Right ventricle myocardium inferior (tissue), 1 donor: ENCODE measurements at regions not wholly inside any gene's neighbourhood (a gene's known extent, or its start where the extent isn't known, plus 50 kb on each side); places are given as distances from the start of the nearest gene placed in this dataset.
"Not testable (repeated sequence)": the region's sequence is repeated elsewhere in the genome, so short reads cannot be mapped to it uniquely, and the experiment has no call there.

ENCODE experiments used
- ATAC-seq: fragments of 200-7000 bp; cut with Tn5 transposase; one replicate; pipeline ENCODE4 v1.9.1; 2020; ENCODE audit warnings: mild to moderate bottlenecking, moderate library complexity
- DNase-seq: peaks from one replicate; pipeline ENCODE4 v3.0.0; 2021; ENCODE audit errors: missing footprints
- intact Hi-C: fragments of 100-400 bp; cut with DNase I; formaldehyde crosslinking; loops from one replicate; pipeline ENCODE4 v1.11.0; 2022
- donor health status: DM: no; HTN: yes; CAD: no; lungs with severe emphysema.

DNA sequence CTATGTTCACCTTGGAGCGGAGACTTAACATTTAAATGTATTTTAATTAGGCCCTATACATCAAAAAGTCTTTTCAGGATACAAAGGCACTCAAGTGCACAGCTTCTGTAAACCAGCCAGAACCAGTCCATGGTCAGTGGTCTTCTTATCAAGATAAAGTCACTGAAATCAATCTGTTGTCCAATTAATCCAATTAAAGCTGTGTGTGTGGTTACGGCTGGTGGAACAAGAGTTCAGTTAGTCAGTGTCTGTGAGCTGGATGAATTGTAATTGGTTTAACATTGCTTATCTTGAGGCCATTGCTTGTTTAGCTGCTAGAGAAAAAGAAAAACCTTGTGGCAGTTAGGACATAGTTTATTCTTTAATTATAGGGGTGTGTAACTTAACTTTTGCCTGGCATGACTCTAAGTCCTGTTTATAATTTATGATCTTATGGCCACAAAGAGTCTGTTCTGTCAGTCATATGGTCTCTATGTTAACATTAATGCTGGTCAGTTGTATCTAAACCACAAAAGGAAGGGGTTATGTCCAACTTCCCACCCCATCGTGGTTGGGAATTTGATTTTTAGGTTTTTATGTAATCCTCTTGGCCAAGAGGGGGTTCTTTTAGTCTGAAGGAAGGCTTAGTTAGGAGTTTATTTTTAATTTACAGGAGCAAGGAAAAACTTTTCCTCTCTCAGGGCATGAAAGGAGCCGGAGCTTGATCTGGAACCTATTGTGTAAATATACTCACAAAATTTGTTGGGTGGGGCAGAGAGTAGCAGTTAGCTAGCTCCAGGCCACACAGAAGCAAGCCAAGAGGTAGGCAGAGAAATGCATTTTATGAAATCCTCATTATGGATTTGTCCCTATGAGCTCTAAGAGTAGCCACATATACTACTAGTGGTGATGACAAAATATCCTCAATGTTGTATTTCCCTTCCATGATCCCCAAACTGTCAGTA lies 665.7 kb upstream of the ACTRT1 start:
- no peak for ATAC-seq
- intact Hi-C loops, result no loop called here

DNA sequence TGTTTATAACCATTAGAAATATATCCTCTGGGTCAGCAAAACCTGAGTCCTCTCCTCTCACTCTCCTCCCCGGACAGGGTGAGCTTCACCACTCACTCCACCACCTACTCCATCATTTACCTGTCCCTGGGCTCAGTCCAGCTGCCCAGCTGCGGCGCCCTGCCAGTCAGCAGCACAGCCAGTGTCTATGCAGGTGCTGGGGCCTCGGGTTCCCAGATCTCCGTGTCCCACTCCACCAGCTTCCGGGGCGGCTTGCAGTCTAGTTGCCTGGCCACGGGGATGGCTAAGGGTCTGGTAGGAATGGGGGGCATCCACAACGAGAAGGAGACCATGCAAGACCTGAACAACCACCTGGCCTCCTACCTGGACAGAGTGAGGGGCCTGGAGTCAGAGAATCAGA lies 662.2 kb upstream of the ACTRT1 start:
- ATAC-seq, result no peak
- intact Hi-C loops, result no loop called here
- DNase-seq, result no peak

More for the DNA sequence above, 665.7 kb upstream of the ACTRT1 start:
- no peak for DNase-seq

DNA sequence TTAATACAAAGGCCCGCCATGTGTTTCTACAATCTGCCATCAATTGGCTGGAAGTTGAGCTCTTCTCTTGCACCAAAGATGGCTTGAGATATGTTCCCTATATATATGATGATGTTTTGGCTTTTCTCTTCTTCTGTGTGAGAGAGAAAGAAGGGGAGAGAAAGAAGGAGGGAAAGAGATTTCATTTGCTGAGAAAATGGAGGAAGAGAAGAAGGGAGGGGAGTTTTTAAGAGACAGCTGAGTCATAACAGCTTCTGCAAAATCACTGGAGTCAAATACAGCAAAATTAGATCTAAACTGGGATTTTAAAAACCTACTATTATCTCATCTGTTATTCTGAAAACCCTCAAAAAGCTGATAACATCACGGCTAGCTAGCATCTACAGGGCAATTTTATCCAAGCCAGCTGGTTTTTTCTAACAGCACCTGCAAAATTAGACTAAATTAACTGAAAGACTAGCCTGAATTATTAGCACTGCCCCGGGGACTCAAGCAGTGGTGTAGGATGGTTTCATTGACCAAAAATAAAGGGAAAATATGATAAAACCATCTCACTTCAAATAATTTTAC lies 647.6 kb upstream of the ACTRT1 start:
- intact Hi-C loops, result no loop called here
- DNase-seq (no peak), ATAC-seq (no peak)

DNA sequence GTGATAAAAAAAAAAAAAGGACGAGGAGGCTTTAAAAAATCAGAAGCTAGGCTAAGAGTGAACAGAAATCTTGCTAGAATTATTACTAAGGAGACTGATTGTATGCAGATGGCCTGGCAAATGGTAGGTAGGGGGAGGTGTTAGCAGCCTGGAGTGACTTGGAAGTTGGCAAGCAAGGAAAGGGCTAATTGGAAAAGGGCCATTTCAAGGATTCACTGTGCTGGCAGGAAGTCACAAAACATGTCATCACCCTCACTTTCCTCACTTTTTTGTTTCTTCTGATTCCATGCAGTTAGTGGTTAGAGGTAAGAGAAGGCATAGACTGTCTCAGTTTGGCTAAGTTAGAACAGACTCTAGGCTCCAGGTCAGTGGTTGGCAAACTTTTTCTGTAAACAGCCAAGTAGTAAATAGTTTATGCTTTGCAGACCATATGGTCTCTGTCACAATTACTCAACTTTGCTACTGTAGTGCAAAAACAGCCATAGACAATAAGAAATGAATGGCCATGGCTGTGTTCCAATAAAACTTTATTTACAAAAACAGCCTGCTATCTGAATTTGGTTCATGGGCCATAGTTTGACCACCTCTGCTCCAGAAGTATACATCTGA lies 646.5 kb upstream of the ACTRT1 start:
- DNase-seq (no peak), ATAC-seq (no peak)
- intact Hi-C loops, result no loop called here

DNA sequence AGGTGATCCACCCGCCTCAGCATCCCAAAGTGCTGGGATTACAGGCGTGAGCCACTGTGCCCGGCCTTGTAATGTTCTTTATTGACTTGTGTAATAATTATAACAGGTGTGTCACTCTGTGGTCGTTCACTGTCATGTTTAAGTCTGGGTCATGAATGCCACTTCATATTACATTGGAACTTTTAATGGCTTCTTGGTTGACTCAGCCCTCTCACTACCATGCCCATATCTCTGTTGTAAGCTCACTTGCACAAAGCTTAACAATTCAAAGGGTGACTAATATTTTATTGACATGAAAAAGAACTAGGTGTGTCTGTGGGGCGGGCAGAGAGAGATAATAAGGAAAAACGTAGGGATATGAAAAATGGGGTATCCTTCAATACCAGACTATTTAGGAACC lies 639.7 kb upstream of the ACTRT1 start:
- intact Hi-C loops, result no loop called here
- ATAC-seq (no peak), DNase-seq (no peak)

DNA sequence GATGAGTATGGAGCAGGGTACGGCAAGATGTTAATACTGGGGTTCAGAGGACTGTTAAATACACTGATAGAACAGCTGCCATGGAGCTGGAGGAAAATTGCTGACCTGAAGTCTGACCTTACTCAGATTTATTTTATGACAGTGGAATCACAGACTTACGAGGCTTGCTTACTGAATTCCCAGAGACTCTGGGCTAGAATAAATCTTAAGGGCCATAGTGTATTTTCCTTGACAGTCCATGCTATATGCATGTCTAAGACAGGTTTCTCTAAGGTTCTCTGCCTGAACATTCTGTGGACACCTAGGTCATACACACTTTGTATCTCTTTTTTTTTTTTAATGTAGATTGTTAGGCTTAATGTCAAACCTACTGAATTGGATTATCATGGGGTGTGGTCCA lies 633.2 kb upstream of the ACTRT1 start:
- DNase-seq, result no peak
- ATAC-seq, result no peak
- intact Hi-C loops, result no loop called here

DNA sequence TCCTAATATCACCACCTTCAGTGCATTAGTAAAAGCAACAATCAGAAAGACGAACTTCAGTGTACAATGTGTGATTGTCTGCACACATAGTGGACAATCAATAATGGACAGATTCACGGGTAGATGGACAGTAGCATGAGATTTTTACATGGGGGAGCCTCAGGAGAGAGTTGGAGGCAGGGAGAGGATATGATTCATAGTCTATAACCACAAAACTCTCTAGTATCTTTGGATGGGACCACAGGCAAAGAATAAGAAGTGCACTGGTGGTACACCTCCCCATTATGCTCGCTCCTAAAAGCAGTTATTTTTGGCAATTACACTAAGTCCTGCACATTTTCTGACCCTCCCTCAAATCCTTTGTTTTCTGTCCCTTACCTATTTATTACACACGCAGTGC lies 624.4 kb upstream of the ACTRT1 start:
- intact Hi-C loops, result no loop called here
- no peak for DNase-seq
- ATAC-seq, result no peak

DNA sequence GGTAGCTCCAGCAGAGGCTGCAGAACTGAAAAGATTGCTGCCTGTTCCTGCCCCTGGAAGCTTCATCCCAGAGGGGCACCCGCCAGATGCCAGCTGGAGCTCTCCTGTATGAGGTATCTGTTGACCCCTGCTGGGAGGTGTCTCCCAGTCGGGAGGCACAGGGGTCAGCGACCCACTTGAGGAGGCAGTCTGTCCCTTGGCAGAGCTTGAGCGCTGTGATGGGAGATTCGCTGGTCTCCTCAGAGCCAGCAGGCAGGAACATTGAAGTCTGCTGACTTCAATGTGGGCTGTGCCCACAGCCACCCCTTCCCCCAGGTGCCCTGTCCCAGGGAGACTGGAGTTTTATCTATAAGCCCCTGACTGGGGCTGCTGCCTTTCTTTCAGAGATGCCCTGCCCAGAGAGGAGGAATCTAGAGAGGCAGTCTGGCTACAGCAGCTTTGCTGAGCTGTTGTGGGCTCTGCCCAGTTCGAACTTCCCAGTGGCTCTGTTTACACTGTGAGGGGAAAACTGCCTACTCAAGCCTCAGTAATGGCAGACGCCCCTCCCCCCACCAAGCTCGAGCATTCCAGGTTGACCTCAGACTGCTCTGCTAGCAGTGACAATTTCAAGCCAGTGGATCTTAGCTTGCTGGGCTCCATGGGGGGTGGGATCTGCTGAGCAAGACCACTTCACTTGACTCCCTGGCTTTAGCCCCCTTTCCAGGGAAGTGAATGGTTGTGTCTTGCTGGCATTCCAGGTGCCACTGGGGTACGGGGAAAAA lies 622.3 kb upstream of the ACTRT1 start:
- ATAC-seq, intact Hi-C loops, DNase-seq: not testable (repeated sequence)

DNA sequence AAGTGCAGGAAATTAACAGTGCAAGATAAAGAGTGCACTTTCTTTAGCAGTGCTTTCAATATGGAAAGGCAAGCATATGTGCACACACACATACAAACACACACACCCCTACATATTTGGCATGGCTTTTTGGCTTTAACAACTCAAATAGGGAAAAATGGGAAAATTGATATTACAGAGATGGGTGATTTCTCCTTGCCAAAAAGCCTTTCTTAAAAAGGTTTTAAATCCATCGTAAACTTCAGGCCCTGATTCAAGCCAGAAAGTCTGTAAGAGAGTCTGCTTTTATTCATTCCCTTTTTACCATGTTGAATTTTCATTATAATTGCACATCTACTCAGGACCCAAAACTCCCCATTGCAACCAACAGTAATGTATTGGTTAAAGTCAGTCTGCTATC lies 612.0 kb upstream of the ACTRT1 start:
- DNase-seq (no peak), ATAC-seq (no peak)
- intact Hi-C loops, result no loop called here

DNA sequence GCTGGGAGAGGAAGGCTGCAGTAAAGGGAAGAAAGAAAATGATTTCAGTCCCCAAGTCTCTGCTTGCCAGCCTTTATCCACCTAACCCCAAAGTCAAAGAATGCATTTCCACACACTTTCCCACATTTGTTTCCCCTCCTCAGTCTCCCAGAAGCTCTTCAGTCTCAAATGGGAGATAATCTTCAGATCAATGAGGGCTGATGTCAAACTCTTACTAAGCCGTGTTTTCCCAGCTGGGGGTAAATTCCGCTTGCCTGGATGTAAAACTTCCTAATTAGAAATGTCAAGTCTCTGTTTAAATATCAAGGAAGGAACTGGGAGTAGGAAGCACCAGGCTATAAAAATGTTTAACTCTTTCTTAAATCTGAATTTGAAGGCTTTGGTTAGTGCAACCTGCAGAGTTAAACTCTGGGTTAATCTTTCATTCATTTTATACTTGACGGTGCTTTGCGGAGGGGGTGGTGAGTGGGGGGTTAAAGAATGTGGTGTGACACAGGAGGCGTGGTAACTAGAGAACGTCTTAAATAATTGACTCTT lies 601.4 kb upstream of the ACTRT1 start:
- no peak for DNase-seq
- intact Hi-C loops, result no loop called here
- ATAC-seq, result no peak

DNA sequence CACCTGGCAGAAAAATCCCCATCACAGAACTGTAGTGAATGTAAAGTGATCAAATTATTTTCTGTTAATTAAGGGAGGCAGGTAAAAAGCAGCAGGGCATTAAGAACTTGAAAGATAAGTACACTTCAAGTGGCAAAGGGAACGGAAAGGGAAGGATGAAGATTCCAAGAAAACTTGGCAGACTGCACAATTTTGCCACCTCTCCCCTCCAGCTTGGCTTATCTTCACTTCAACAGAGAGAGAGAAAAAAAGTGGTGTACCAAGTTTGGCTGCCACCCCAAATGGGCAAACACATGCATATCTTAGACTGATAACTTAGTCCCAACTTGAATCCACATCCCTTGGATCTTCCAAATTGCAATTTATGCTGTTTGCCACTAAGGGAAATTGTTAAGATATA lies 598.1 kb upstream of the ACTRT1 start:
- intact Hi-C loops, result no loop called here
- ATAC-seq, result no peak
- no peak for DNase-seq

DNA sequence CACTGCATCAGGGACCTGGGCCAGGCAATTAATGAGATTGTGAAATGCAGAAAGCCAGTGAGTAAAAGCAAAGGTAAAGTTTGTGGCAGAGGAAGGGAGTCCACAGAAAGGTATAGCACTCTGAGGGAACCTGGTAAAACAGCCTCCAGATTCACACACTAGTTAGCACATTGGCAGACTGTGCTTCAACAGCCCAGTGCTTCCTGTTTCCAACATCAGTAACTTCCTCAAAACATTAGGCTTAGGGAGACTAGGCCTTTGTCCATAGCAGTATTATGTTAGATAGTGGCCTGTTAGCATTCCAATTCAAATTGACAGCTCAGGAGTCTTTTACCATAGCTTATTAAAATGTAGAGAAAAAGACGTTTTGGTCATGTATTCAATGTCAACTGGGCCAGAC lies 582.6 kb upstream of the ACTRT1 start:
- intact Hi-C loops, result no loop called here
- ATAC-seq, result no peak
- no peak for DNase-seq

DNA sequence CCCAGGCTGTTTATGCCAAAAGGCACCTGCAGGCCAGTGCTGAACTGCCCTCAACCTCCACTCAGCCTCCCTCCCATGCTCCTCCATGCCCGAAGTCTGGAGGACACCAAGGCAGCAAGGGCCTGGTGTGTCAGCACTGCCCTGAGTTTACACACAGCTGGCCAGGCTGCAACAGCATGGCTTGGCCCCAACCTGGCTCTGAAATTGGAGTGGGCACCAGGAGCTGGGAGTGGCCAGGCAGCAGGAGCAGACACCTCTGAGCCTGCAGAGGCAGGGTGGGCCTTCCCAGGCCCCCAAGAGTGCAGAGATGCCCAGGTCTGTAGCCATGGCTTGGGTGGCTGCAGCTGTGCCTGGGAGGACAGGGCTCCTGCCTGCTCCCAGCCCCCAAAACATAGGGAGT lies 571.2 kb upstream of the ACTRT1 start:
- no peak for DNase-seq
- no peak for ATAC-seq
- intact Hi-C loops, result no loop called here

DNA sequence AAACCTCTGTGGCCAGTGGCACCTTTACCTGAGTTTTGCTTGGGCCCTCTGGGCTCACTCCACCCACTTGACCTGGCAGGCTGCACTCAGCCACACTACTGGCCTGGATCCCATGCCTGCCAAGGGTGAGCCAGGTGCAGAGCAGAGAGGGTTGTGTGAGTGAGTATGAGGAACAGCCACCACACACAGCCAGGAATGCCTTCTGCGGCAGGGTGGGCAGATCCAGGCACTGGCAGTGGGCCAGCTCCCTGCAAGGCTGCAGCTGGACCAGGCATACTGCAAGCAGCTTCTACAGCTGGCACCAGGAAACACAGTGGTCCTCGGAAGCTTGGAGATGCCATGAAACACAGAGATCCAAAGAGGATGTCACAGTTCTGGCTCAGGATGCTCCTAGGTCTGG lies 570.1 kb upstream of the ACTRT1 start:
- no peak for ATAC-seq
- DNase-seq, result peak; percentile 39

DNA sequence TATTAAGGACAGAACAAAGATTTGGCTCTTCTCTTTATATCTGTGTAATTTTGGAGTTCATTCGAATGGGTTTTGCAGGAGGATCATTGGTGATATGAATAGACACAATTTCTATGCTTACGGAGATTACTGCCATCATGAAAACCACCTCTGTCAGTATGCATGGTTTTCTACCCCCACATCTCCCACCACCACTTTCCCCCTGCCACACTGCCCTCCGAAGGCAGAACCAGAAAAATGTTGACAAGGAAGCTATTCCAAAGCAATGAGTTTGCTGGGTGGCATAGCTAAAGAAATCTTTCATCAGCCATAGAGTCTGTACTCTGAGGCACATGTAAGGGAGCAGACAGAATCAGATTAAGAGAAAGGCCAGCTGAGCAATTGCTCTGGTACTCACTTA lies 567.3 kb upstream of the ACTRT1 start:
- DNase-seq (no peak), ATAC-seq (no peak)
- intact Hi-C loops, result no loop called here

More for the DNA sequence above, 570.1 kb upstream of the ACTRT1 start:
- intact Hi-C loops, result no loop called here

DNA sequence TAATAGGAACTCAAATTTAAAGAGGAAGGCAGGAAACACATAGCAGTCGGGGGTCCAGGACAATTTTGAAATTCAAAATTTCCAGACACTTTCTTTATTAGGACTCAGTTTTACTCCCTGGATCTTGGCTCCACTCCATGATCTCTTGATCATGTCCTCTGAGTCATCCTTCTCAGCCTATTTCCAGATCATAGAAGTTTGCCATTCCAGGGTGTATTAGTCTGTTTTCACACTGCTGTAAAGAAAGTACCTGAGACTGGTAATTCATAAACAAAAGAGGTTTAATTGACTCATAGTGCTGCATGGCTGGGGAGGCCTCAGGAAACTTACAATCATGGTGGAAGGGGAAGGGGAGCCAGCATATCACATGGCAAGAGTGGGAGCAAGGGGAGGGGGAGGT lies 564.7 kb upstream of the ACTRT1 start:
- intact Hi-C loops, result no loop called here
- no peak for DNase-seq
- no peak for ATAC-seq

DNA sequence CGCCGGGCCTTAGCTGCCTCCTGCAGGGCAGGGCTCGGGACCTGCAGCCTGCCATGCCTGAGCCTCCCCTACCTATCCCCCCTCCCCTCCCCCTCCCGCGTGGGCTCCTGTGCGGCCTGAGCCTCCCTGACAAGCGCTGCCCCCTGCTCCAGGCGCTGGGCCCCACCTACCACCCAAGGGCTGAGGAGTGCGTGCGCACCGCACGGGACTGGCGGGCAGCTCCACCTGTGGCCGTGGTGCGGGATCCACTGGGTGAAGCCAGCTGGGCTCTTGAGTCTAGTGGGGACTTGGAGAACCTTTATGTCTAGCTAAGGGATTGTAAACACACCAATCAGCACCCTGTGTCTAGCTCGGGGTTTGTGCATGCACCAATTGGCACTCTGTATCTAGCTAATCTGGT lies 554.6 kb upstream of the ACTRT1 start:
- DNase-seq, intact Hi-C loops, ATAC-seq: not testable (repeated sequence)

DNA sequence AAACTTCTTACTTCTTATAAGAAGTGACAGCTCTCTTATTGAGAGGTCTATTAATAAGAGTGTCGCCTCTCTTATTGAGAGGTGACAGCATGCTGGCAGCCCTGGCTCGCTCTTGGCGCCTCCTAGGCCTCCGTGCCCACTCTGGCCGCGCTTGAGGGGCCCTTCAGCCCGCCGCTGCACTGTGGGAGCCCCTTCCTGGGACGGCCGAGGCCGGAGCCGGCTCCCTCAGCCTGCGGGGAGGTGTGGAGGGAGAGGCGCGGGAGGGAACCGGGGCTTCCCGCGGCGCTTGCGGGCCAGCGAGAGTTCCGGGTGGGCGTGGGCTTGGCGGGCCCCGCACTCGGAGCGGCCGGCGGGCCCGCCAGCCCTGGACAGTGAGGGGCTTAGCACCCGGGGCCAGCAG lies 554.2 kb upstream of the ACTRT1 start:
- DNase-seq, intact Hi-C loops, ATAC-seq: not testable (repeated sequence)

DNA sequence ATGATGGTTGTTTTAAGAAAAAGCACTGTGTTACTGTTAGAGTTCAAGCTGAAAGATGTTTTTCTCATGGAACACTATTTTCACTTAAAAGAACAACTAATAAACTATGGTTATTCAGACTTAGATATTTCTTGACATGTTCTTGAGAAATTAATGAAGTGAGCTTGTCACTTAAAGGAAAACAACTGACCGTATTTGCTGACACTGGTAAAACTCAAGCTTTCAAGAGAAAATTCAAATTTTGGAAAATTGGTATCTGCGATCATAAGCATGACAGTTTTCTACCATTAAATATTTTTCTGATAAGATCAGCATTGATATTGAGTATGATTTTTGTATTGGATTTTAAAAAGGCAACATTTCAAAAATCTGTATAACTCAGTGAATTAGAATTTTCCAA lies 549.5 kb upstream of the ACTRT1 start:
- intact Hi-C loops, result no loop called here

More for the DNA sequence above, 549.5 kb upstream of the ACTRT1 start:
- DNase-seq (no peak), ATAC-seq (no peak)
